Endothelial cell of umbilical vein (primary cell): ENCODE measurements at regions not wholly inside any gene's neighbourhood (a gene's known extent, or its start where the extent isn't known, plus 50 kb on each side); places are given as distances from the start of the nearest gene placed in this dataset.
"Not testable (repeated sequence)": the region's sequence is repeated elsewhere in the genome, so short reads cannot be mapped to it uniquely, and the experiment has no call there.

Source experiments
- CTCF ChIP-seq, 2 donors: IDR thresholded peaks; 1 replicate in 1 of 2; 2 replicates in 1 of 2; pipeline ENCODE4 v1.5.1; 2011; ENCODE audit warnings: low read length in 2 of 2, mild to moderate bottlenecking in 2 of 2, moderate library complexity in 2 of 2, control low read depth in 1 of 2, inconsistent platforms in 1 of 2, low read depth in 1 of 2; ENCODE audit not compliant: insufficient read depth in 1 of 2; ENCODE audit errors: extremely low read depth in 1 of 2
- JUN ChIP-seq: IDR thresholded peaks from 2 replicates; pipeline ENCODE4 v1.6.1; 2011; ENCODE audit warnings: borderline replicate concordance, low read depth; ENCODE audit not compliant: insufficient read length, insufficient read depth
- MAX ChIP-seq: IDR thresholded peaks from 2 replicates; pipeline ENCODE4 v1.6.1; 2011; ENCODE audit not compliant: insufficient read depth, insufficient read length
- POLR2A ChIP-seq: IDR thresholded peaks from 2 replicates; pipeline ENCODE4 v1.6.1; 2012; ENCODE audit warnings: low read depth, mild to moderate bottlenecking, control low read depth, low read length
- POLR2AphosphoS5 ChIP-seq: IDR thresholded peaks from 2 replicates; pipeline ENCODE4 v1.6.1; 2012; ENCODE audit warnings: low read depth, mild to moderate bottlenecking, control low read depth, low read length, moderate library complexity; ENCODE audit not compliant: insufficient read depth

- not testable (repeated sequence) for TF ChIP-seq CTCF (IDR thresholded peaks at IDR 0.05; ENCODE audit: extremely low read depth in 1 of 2, insufficient read depth in 1 of 2, low read depth in 1 of 2, low read length in 2 of 2); MAX; JUN; POLR2AphosphoS5; POLR2A
These were observed 59.7 kb downstream of the HSFY1 start for GRCh38 chrY:18606251-18606650.
